K562 (cell line): ENCODE measurements at regions not wholly inside any gene's neighbourhood (a gene's known extent, or its start where the extent isn't known, plus 50 kb on each side); places are given as distances from the start of the nearest gene placed in this dataset.

ENCODE experiments used
- POLR2A ChIP-seq: fragments of 450-650 bp; conservative IDR thresholded peaks from 2 replicates; pipeline ENCODE4 v1.6.1; 2016
- XRCC4 ChIP-seq: IDR thresholded peaks from one replicate; pipeline ENCODE4 v1.6.1; 2011; ENCODE audit not compliant: insufficient read depth, insufficient read length; ENCODE audit errors: extremely low read depth

GRCh38 chr13:54614726-54615125 is 1586.1 kb downstream of the OLFM4 start:
- TF ChIP-seq XRCC4 (no peak), POLR2A (no peak)
